H9 (cell line): ENCODE measurements at regions not wholly inside any gene's neighbourhood (a gene's known extent, or its start where the extent isn't known, plus 50 kb on each side); places are given as distances from the start of the nearest gene placed in this dataset.

Experiments used
- DNase-seq: peaks from one replicate; pipeline ENCODE4 v3.0.0-alpha.2; 2017
- H2AFZ ChIP-seq: one replicate; pipeline ENCODE4 v1.6.1; 2013; ENCODE audit warnings: mild to moderate bottlenecking, low read length, control low read depth, moderate library complexity
- H2AK5ac ChIP-seq: 2 replicates; pipeline ENCODE4 v1.6.1; 2013; ENCODE audit warnings: low read length, control low read depth, mixed read lengths; ENCODE audit not compliant: insufficient read length
- H2BK120ac ChIP-seq: one replicate; pipeline ENCODE4 v1.6.1; 2013; ENCODE audit warnings: low read depth, mild to moderate bottlenecking, low read length, control low read depth, inconsistent platforms; ENCODE audit not compliant: poor library complexity, severe bottlenecking
- H2BK12ac ChIP-seq: 2 replicates; pipeline ENCODE4 v1.6.1; 2013; ENCODE audit warnings: low read length, control low read depth, mixed read lengths, low read depth; ENCODE audit not compliant: insufficient read length
- H2BK15ac ChIP-seq: 2 replicates; pipeline ENCODE4 v1.6.1; 2013; ENCODE audit warnings: low read depth, low read length, control low read depth
- H2BK20ac ChIP-seq: one replicate; pipeline ENCODE4 v1.6.1; 2013; ENCODE audit warnings: low read depth, mild to moderate bottlenecking, low read length, control low read depth, inconsistent platforms; ENCODE audit not compliant: poor library complexity, severe bottlenecking
- H2BK5ac ChIP-seq: 2 replicates; pipeline ENCODE4 v1.6.1; 2013; ENCODE audit warnings: low read length, control low read depth, mixed read lengths; ENCODE audit not compliant: insufficient read length
- H3K14ac ChIP-seq: 2 replicates; pipeline ENCODE4 v1.6.1; 2013; ENCODE audit warnings: low read length, control low read depth; ENCODE audit not compliant: insufficient read depth
- H3K18ac ChIP-seq: 2 replicates; pipeline ENCODE4 v1.6.1; 2013; ENCODE audit warnings: low read depth, mild to moderate bottlenecking, mixed read lengths, low read length, control low read depth; ENCODE audit not compliant: insufficient read length
- H3K23ac ChIP-seq: 2 replicates; pipeline ENCODE4 v1.6.1; 2013; ENCODE audit warnings: low read length, control low read depth, mixed read lengths, low read depth; ENCODE audit not compliant: insufficient read length
- H3K23me2 ChIP-seq: 2 replicates; pipeline ENCODE4 v1.6.1; 2013; ENCODE audit warnings: low read depth, mild to moderate bottlenecking, mixed read lengths, low read length, control low read depth; ENCODE audit not compliant: insufficient read length, poor library complexity, severe bottlenecking
- H3K27ac ChIP-seq: 2 replicates; pipeline ENCODE4 v1.5.1; 2013; ENCODE audit warnings: low read length, control low read depth, mixed read lengths, low read depth; ENCODE audit not compliant: insufficient read length
- H3K27me3 ChIP-seq: 2 replicates; pipeline ENCODE4 v1.6.1; 2013; ENCODE audit warnings: low read length, control low read depth, inconsistent platforms; ENCODE audit not compliant: insufficient read depth
- H3K4ac ChIP-seq: 2 replicates; pipeline ENCODE4 v1.6.1; 2013; ENCODE audit warnings: low read depth, mild to moderate bottlenecking, control low read depth, inconsistent platforms, low read length, moderate library complexity
- H3K4me1 ChIP-seq: 2 replicates; pipeline ENCODE4 v1.6.1; 2013; ENCODE audit warnings: low read length, control low read depth, inconsistent platforms; ENCODE audit not compliant: insufficient read depth
- H3K4me2 ChIP-seq: 2 replicates; pipeline ENCODE4 v1.6.1; 2013; ENCODE audit warnings: low read length, control low read depth, mixed read lengths; ENCODE audit not compliant: insufficient read length, insufficient read depth
- H3K56ac ChIP-seq: 2 replicates; pipeline ENCODE4 v1.6.1; 2013; ENCODE audit warnings: low read depth, mild to moderate bottlenecking, mixed read lengths, low read length, control low read depth; ENCODE audit not compliant: insufficient read length
- H3K79me1 ChIP-seq: 2 replicates; pipeline ENCODE4 v1.6.1; 2013; ENCODE audit warnings: low read depth, mild to moderate bottlenecking, moderate library complexity, low read length, control low read depth, inconsistent platforms; ENCODE audit not compliant: insufficient read depth, poor library complexity, severe bottlenecking
- H3K79me2 ChIP-seq: 2 replicates; pipeline ENCODE4 v1.6.1; 2013; ENCODE audit warnings: low read length, control low read depth, inconsistent platforms; ENCODE audit not compliant: insufficient read depth
- H3K9ac ChIP-seq: 2 replicates; pipeline ENCODE4 v1.6.1; 2013; ENCODE audit warnings: low read length, control low read depth, mixed read lengths; ENCODE audit not compliant: insufficient read length; ENCODE audit errors: extremely low read depth
- H3K9me3 ChIP-seq: one replicate; pipeline ENCODE4 v1.6.1; 2013; ENCODE audit warnings: low read depth, low read length, inconsistent platforms; ENCODE audit not compliant: control insufficient read depth
- H3T11ph ChIP-seq: one replicate; pipeline ENCODE4 v1.6.1; 2013; ENCODE audit warnings: mild to moderate bottlenecking, low read length, control low read depth, inconsistent platforms
- H4K20me1 ChIP-seq: one replicate; pipeline ENCODE4 v1.6.1; 2013; ENCODE audit not compliant: control insufficient read depth, insufficient read length, insufficient read depth
- H4K5ac ChIP-seq: 2 replicates; pipeline ENCODE4 v1.6.1; 2013; ENCODE audit warnings: low read depth, mild to moderate bottlenecking, mixed read lengths, low read length, control low read depth; ENCODE audit not compliant: insufficient read length
- H4K8ac ChIP-seq: replicated peaks from 2 replicates; pipeline ENCODE4 v1.6.1; 2013; ENCODE audit warnings: low read length, control low read depth, mixed read lengths, low read depth; ENCODE audit not compliant: insufficient read length
- H4K91ac ChIP-seq: 2 replicates; pipeline ENCODE4 v1.6.1; 2013; ENCODE audit warnings: low read depth, mild to moderate bottlenecking, moderate library complexity, mixed read lengths, low read length, control low read depth; ENCODE audit not compliant: insufficient read length
- H3K27ac Mint-ChIP-seq, 3 experiments: 2 replicates in 2 of 3; 3 replicates in 1 of 3; pipeline ENCODE4 v1.8.0; 2020 to 2021; ENCODE audit warnings: mixed read lengths in 3 of 3, mild to moderate bottlenecking in 1 of 3, moderate library complexity in 1 of 3
- H3K27me3 Mint-ChIP-seq: 2 replicates; pipeline ENCODE4 v1.8.0; 2021; ENCODE audit warnings: low read depth, mild to moderate bottlenecking, moderate library complexity, mixed read lengths
- H3K36me3 Mint-ChIP-seq, 3 experiments: 2 replicates in 2 of 3; 3 replicates in 1 of 3; pipeline ENCODE4 v1.8.0; 2020 to 2021; ENCODE audit warnings: low read depth in 3 of 3, mixed read lengths in 3 of 3; ENCODE audit not compliant: insufficient read depth in 1 of 3
- H3K4me1 Mint-ChIP-seq, 2 experiments: 2 replicates each; pipeline ENCODE4 v1.8.0; 2020; ENCODE audit warnings: mixed read lengths in 2 of 2
- H3K4me3 Mint-ChIP-seq, 2 experiments: 2 replicates in 1 of 2; 3 replicates in 1 of 2; pipeline ENCODE4 v1.8.0; 2020 to 2021; ENCODE audit warnings: mild to moderate bottlenecking in 2 of 2, mixed read lengths in 2 of 2, moderate library complexity in 1 of 2
- H3K9me3 Mint-ChIP-seq, 2 experiments: 2 replicates in 1 of 2; 3 replicates in 1 of 2; pipeline ENCODE4 v1.8.0; 2020; ENCODE audit warnings: mild to moderate bottlenecking in 2 of 2, mixed read lengths in 2 of 2, moderate library complexity in 1 of 2
- CTCF ChIP-seq: fragments of 200-600 bp; sonication (generic); conservative IDR thresholded peaks from 3 replicates; pipeline ENCODE4 v1.8.0; 2021; ENCODE audit warnings: antibody characterized with exemption, mild to moderate bottlenecking
- WGBS: extraction: QIAGEN DNeasy Blood & Tissue Kit; methylation state at CpG from one replicate; pipeline ENCODE4 v1.1.7; 2013; ENCODE audit warnings: missing lambda C conversion rate, low lambda C conversion rate, mixed read lengths; ENCODE audit not compliant: insufficient read length; ENCODE audit errors: extremely low coverage; 5-methylcytosine and 5-hydroxymethylcytosine counted together

DNA sequence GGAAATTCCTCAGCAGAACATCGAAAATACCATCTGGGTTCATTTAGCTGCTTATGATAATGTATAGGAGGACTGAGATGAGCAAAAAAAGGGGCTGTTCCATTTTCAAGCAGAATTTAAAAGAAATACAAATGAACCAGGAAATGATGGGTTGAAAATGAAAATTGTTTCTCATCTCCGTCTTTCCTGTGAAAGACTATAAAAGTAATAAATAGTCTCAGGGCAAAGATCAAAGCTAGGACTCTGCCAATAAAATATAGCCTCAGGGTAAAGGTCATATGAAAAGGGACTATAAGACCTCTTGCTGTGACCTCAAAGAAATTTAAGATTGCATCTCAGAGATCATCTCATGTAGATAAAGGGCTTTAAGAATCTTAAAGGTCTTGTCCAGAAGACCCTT, 478.0 kb downstream of the BTG1 start:
- no peak overlapping the region for H3K56ac ChIP-seq
- no peak overlapping the region for H2BK15ac ChIP-seq
- no peak for DNase-seq
- H2BK5ac ChIP-seq: no peak overlapping the region
- H3K27me3 ChIP-seq: no peaks in the 10 kb centered on the region
- no peak overlapping the region for H2BK20ac ChIP-seq
- no peaks in the 10 kb centered on the region for H3K4me1 ChIP-seq
- no peaks in the 10 kb centered on the region for H3K79me2 ChIP-seq
- no peak overlapping the region for H2AK5ac ChIP-seq
- TF ChIP-seq CTCF: no peak
- no peak overlapping the region for H3T11ph ChIP-seq
- H3K4me2 ChIP-seq: no peak overlapping the region
- no CpG with 5 or more reads among the region's 2 CpGs for WGBS
- no peaks in the 10 kb centered on the region for H4K20me1 ChIP-seq
- H4K5ac ChIP-seq: no peak overlapping the region
- H3K4me1 Mint-ChIP-seq: no peaks in the 10 kb centered on the region
- no peak overlapping the region for H3K27ac ChIP-seq
- no peak overlapping the region for H2BK120ac ChIP-seq
- no peak overlapping the region for H4K91ac ChIP-seq
- no peaks in the 10 kb centered on the region for H3K79me1 ChIP-seq
- no peak overlapping the region for H3K23ac ChIP-seq
- no peaks in the 10 kb centered on the region for H3K9me3 ChIP-seq
- H3K4ac ChIP-seq: no peak overlapping the region
- no peak overlapping the region for H3K18ac ChIP-seq
- H3K9me3 Mint-ChIP-seq: no peaks in the 10 kb centered on the region; a peak in 1 of 5 replicates
- H2BK12ac ChIP-seq: no peak overlapping the region
- no peak overlapping the region for H4K8ac ChIP-seq
- no peak overlapping the region for H3K27ac Mint-ChIP-seq
- H3K4me3 Mint-ChIP-seq: no peak overlapping the region
- H3K14ac ChIP-seq: no peak overlapping the region
- H3K27me3 Mint-ChIP-seq: no peaks in the 10 kb centered on the region
- no peak overlapping the region for H3K9ac ChIP-seq
- H3K23me2 ChIP-seq: no peaks in the 10 kb centered on the region
- H3K36me3 Mint-ChIP-seq: no peaks in the 10 kb centered on the region
- no peak overlapping the region for H2AFZ ChIP-seq
